ENCODE measurements at regions not wholly inside any gene's neighbourhood (a gene's known extent, or its start where the extent isn't known, plus 50 kb on each side); places are given as distances from the start of the nearest gene placed in this dataset.

DNA sequence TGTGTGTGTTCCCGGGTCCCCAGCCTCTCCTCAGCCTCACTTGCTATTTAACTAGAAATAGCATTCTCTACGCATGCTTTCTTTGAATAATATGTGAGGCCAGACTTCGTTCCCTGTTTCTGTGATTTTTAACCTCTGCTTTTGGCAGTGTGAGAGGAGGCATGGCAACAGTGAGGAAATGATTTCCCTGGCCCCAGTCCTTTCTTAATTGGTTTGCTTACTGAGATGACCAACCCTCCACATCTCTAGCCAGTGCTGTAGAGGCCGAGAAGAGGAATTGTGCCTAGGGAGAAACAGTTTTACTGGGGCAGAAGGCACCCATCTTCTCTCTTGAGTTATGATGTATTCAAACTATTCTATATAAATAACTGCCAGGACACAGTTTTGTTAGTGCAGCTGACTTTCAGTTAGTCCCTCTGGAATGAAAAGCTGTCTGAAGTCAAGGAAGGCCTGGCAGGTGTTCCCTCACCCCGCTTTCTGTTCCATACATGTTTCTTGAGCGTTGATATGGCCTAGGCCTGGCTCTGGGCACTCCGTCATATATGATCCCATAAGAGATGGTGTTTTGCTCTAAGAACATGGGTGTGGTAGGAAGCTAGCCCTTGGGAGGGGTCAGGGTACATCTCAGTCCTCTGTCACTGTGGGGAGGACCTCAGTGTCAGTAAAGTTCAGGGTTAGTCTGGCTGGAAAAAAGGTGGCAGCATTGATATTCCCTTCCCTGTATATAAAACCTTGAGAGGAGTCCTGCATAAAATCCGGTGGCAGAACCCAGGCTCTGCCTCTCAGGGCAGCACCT is 73.7 kb upstream of the NPAS1 start:
- TF ChIP-seq, protein P1, sequence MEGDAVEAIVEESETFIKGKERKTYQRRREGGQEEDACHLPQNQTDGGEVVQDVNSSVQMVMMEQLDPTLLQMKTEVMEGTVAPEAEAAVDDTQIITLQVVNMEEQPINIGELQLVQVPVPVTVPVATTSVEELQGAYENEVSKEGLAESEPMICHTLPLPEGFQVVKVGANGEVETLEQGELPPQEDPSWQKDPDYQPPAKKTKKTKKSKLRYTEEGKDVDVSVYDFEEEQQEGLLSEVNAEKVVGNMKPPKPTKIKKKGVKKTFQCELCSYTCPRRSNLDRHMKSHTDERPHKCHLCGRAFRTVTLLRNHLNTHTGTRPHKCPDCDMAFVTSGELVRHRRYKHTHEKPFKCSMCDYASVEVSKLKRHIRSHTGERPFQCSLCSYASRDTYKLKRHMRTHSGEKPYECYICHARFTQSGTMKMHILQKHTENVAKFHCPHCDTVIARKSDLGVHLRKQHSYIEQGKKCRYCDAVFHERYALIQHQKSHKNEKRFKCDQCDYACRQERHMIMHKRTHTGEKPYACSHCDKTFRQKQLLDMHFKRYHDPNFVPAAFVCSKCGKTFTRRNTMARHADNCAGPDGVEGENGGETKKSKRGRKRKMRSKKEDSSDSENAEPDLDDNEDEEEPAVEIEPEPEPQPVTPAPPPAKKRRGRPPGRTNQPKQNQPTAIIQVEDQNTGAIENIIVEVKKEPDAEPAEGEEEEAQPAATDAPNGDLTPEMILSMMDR (IDR thresholded peaks at IDR 0.05): no peak
- TF ChIP-seq, protein P2, sequence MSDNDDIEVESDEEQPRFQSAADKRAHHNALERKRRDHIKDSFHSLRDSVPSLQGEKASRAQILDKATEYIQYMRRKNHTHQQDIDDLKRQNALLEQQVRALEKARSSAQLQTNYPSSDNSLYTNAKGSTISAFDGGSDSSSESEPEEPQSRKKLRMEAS (CRISPR knock-in tag; IDR thresholded peaks at IDR 0.05): no peak
- TF ChIP-seq JUN (CRISPR knock-in tag; IDR thresholded peaks at IDR 0.05) (no peak), ATF1 (CRISPR knock-in tag; IDR thresholded peaks at IDR 0.05) (no peak), ATF2 (CRISPR knock-in tag; IDR thresholded peaks at IDR 0.05; ENCODE audit: borderline replicate concordance, low read depth) (no peak), SP1 (CRISPR knock-in tag; conservative IDR thresholded peaks at IDR 0.05) (no peak), CREB1 (CRISPR knock-in tag; IDR thresholded peaks at IDR 0.05) (no peak)
- TF ChIP-seq, protein P3, sequence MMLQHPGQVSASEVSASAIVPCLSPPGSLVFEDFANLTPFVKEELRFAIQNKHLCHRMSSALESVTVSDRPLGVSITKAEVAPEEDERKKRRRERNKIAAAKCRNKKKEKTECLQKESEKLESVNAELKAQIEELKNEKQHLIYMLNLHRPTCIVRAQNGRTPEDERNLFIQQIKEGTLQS (CRISPR knock-in tag; conservative IDR thresholded peaks at IDR 0.05): no peak
- TF ChIP-seq, protein P4, sequence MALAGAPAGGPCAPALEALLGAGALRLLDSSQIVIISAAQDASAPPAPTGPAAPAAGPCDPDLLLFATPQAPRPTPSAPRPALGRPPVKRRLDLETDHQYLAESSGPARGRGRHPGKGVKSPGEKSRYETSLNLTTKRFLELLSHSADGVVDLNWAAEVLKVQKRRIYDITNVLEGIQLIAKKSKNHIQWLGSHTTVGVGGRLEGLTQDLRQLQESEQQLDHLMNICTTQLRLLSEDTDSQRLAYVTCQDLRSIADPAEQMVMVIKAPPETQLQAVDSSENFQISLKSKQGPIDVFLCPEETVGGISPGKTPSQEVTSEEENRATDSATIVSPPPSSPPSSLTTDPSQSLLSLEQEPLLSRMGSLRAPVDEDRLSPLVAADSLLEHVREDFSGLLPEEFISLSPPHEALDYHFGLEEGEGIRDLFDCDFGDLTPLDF (CRISPR knock-in tag; IDR thresholded peaks at IDR 0.05): no peak
